Activated CD8-positive, alpha-beta memory T cell treated with anti-CD3 and anti-CD28 coated beads for 36 hours (primary cell): ENCODE measurements at regions not wholly inside any gene's neighbourhood (a gene's known extent, or its start where the extent isn't known, plus 50 kb on each side); places are given as distances from the start of the nearest gene placed in this dataset.

Experiments
- CTCF ChIA-PET: fragments of 350-600 bp; sonication (Branson Sonifier 250); formaldehyde crosslinking; loops from one replicate; lab custom pipeline; 2021; ENCODE audit warnings: antibody characterized with exemption; lab: Charles Lee
- POLR2A ChIA-PET: fragments of 350-600 bp; sonication (Branson Sonifier 250); formaldehyde crosslinking; loops from one replicate; lab custom pipeline; 2021; ENCODE audit warnings: antibody characterized with exemption; lab: Charles Lee

DNA sequence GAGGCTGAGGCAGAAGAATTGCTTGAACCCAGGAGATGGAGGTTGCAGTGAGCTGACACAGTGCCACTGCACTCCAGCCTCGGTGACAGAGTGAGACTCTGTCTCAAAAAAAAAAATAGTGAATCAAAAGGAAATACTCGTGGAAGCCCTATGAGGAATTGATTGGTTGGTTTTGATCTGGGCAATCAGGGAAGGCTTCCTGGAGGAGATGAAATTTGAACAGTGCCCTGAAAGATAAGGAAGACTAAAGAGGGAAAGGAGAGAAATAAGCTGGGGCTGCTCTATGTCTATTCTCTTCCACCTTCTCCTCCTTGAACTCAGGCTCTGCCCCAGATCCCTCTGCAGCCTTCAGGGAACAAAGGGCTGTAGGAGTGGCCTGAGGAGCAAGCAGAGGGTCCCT, 54.1 kb downstream of the IRF2BPL start:
- POLR2A ChIA-PET: interaction anchor here (1.0 kb wide), 1 partner anchor 12 kb away, joined by 3 read pairs; no protein-coding TSS in a partner anchor
- CTCF ChIA-PET: interaction anchor here (1.8 kb wide), 1 partner anchor 13 kb away, joined by 5 read pairs; no protein-coding TSS in a partner anchor

DNA sequence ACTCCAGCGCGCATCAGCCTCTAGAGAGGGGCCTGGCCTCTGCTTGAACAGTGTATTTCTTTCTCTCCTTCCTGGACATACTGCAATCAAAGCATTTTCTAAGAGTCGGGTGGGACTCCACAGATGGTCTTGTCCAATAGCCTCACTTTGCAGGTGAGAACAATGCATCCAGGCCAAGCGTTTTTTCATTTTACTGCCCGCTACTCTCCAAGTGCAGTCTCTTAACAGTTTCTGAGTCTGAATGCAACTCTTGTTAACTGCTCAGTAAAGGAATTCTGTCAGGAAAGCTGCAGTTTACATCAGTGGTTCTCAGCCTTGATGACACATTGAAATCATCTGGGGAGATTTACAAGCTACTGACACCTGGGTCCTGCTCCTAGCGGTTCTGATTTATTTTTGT, 57.0 kb downstream of the IRF2BPL start:
- CTCF ChIA-PET: no interaction called here
- POLR2A ChIA-PET: no interaction called here

DNA sequence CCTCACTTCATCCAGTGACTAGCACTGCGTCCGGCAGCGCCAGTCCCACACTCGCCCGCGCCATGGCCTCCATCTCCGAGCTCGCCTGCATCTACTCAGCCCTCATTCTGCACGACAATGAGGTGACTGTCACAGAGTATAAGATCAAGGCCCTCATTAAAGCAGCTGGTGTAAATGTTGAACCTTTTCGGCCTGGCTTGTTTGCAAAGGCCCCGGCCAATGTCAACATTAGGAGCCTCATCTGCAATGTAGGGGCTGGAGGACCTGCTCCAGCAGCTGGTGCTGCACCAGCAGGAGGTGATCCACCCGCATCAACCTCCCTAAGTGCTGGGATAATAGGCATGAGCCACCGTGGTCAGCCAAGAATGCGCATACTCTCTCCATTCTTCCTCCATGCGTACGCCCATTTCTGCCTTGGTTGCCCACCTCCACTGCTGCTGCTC, 59.9 kb downstream of the IRF2BPL start:
- ChIA-PET POLR2A (no interaction called here), CTCF (interaction anchor here (0.6 to 1.2 kb wide), 2 partner anchors 23 to 56 kb away, joined by 3 to 4 read pairs; no protein-coding TSS in a partner anchor)

DNA sequence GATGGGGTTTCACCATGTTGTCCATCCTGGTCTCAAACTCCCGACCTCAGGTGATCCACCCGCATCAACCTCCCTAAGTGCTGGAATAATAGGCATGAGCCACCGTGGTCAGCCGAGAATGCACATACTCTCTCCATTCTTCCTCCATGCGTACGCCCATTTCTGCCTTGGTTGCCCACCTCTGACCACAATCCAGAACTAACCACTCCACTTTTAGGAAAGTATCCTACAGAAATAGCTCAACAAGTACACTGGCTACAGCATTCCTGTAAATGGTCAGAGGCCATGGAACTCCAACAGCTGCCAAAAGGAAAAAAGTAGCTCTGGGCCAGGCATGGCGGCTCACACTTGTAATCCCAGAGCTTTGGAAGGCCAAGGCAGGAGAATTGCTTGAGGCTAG, 60.7 kb downstream of the IRF2BPL start:
- POLR2A ChIA-PET: no interaction called here
- CTCF ChIA-PET: interaction anchor here (0.6 kb wide), 1 partner anchor 51 kb away, joined by 5 read pairs; no protein-coding TSS in a partner anchor

DNA sequence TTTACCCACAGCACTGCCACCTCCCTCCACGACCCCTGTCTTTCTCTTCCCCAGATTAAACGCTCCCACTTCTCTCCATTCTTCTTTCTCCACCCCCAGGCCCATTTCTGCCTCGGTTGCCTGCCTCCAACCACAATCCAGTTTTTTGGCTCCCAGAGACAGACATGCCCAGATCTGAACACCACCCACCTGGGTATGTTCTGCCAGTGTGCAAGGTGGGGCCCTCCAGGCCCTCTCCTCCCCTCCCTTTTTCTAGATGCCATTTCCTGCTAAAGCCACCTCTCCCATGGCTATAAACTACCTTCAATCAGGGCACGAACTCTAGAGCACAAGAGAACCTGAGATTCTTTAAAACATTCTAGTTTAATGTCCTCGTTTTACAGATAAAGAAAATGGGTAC, 63.3 kb downstream of the IRF2BPL start:
- ChIA-PET POLR2A (no interaction called here), CTCF (no interaction called here)

DNA sequence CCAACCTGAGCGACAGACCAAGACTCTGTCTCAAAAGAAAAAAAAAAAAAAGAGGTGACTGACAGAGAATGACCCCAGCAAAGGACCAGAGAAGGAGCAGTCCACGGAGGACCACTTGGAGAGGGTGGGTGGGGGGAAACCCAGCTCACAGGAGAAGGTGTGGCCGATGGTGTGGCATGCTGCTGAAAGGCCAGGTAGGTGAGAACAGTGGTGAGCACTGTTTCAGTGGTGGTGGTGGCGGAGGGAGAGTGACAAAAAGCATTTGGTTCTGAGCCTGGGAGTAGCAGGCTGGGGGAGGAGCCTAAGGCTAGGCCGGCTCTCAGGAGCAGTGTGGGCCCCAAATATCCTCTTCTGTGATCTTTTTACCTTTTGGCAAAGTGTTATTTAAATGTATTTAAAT, 63.8 kb downstream of the IRF2BPL start:
- POLR2A ChIA-PET: no interaction called here
- CTCF ChIA-PET: no interaction called here

DNA sequence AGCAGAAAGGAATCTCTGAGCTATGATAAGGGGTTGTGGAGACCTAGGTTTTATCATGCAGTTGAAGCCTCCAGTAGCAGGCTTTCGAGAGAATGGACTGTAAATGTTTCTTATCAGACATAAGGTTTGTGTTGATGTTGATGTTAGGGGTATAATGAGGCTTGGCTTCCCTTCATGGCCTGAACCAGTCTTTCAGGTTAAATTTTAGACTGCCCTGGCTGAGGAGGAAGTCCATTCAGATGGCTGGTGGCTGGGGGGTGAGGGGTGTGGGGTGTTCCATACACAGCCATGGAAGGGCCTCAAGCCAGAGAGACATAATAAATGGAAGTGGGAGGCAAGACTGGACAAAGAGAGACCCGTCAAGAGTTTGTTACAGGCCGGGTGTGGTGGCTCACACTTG, 65.1 kb downstream of the IRF2BPL start:
- ChIA-PET CTCF (interaction anchor here (1.7 to 2.1 kb wide), 2 partner anchors 16 to 64 kb away, joined by 5 to 8 read pairs; no protein-coding TSS in a partner anchor), POLR2A (no interaction called here)

DNA sequence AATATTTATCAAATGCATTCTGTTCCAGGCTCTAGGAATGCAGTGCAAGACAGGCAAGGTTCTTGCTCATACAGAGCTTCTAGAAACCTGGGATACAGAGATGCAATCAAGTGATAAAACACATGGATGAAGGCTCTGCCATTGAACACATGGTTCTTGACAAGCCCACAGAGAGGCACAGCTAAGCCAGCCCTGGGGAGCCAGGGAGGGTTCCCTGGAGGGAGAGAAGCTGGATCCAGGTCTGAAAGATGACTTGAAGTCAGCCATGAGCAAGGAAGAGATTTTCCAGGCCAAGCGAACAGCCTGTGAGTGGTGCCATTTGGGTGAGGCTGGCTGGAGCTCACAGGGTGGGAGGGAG, 66.2 kb downstream of the IRF2BPL start:
- ChIA-PET POLR2A (interaction anchor here (0.5 to 2.2 kb wide), 10 partner anchors 9 to 162 kb away, joined by 3 to 19 read pairs (median 4); no protein-coding TSS in a partner anchor), CTCF (interaction anchor here (0.6 to 2.2 kb wide), 13 partner anchors 13 to 151 kb away, joined by 3 to 11 read pairs (median 5); no protein-coding TSS in a partner anchor)

DNA sequence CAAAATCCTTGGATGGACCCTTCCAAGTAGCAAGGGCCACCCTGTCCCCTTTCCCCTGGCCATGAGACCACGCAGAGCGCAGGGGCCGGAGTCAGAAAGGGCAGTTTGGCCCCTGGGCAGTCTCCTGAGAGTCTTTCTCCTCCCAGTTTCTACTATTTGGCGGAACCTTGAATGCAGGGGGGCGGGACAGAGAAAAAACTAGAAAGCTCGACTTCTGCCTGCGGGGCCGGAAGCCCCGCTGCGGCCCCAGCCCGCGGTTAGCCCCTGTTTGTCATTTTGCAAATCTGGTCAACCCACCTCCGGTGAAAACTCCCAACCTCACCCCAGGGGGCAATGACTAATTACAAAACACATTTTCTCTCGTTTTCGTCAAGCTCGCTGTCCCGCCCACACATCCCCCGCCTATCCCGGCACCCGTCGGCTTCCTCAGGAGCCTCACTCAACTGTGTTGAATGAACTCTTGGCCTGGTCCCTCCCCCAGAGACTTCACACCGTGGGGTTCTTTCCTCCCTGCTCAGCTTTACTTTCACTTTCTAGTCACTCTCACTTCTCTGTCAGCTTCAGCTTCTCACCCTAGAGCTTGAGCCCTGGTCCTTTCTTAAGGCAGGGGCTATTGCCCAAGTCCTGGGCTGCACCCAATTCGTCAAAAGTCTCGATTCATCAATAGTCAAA, 66.7 kb downstream of the IRF2BPL start:
- POLR2A ChIA-PET: interaction anchor here (0.5 to 2.2 kb wide), 10 partner anchors 9 to 162 kb away, joined by 3 to 19 read pairs (median 4); no protein-coding TSS in a partner anchor
- CTCF ChIA-PET: interaction anchor here (0.7 to 2.2 kb wide), 13 partner anchors 14 to 151 kb away, joined by 3 to 11 read pairs (median 5); no protein-coding TSS in a partner anchor

DNA sequence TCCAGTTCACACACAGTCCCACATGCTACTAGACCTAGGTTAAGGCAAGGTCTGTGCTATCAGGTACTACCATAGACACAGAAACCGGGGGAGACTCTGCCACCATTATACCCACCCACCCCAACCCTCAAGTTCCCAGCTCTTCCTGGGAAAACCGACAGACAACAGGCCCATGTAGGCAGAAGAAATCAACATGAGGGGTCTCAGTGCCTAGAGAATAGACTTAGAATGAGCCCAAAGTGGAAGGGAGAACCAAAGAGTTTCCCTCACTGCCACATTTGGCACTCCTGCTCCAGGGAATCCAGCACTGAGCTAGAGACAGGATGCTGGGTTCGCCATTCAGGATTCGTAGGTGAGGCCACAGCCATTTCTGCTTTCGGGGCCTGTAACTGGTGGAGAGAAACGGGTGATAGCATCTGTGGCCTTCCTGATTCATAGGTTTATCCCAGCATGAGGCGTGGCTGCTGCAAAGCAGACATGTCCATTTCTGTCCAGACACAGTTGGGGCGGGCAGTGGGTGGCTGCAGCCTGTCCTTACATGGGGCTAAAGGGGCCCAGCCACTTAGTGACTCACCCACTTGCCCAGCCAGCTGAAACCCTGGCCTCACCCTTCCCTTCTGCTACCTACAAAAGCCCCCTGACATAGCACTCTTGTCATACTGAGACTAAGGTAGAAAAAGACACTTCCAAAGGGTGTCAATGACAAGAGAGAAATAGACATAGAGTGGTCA, 69.4 kb downstream of the IRF2BPL start:
- CTCF ChIA-PET: interaction anchor here (2.4 kb wide), 1 partner anchor 30 kb away, joined by 7 read pairs; no protein-coding TSS in a partner anchor
- POLR2A ChIA-PET: interaction anchor here (1.1 kb wide), 1 partner anchor 73 kb away, joined by 3 read pairs; no protein-coding TSS in a partner anchor

DNA sequence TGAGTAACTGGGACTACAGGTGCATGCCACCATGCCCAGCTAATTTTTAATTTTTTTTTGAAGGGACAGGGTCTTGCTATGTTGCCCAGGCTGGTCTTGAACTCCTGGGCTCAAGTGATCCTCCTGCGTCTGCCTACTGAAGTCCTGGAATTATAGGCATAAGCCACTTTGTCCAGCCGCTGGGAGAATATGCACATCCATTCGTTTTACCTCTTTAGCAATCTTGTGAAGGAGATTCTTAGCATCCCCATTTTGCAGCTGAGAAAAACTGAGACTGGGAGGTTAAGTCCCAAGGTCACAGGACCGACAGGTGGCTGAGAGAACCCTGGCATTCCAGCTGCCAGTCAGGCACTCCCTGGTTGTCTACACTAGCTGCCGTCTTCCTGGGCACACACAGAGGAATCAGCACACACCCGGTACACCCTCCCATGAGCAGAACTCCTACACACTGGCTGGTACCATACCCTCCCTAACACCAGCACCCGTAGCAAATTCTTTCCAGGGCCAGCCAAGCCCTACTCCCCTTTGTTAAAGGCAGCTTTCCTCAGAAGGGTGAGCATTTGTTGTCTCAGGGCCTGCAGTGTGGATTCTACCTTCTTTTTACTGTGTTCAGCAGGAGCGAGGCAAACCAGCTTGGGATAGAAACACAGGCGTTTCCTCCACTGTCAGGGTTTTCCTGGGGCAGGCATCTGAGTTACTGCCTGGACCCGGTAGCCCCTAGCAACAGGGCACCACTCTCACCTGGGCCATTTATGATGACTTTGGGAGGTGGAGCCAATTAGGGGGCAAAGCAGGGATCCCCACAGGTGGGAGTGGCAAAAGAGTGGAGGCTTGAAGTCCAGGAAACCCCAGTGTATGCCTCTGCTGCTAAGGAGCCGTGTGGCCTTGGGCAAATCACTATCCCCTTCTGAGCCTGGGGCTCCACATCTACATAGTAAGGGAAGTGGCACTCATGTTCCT, 70.2 kb downstream of the IRF2BPL start:
- ChIA-PET CTCF (interaction anchor here (0.6 to 2.4 kb wide), 3 partner anchors 11 to 166 kb away, joined by 3 to 7 read pairs (median 3); no protein-coding TSS in a partner anchor), POLR2A (interaction anchor here (1.0 to 1.1 kb wide), 3 partner anchors 20 to 74 kb away, joined by 3 to 8 read pairs (median 4); no protein-coding TSS in a partner anchor)

DNA sequence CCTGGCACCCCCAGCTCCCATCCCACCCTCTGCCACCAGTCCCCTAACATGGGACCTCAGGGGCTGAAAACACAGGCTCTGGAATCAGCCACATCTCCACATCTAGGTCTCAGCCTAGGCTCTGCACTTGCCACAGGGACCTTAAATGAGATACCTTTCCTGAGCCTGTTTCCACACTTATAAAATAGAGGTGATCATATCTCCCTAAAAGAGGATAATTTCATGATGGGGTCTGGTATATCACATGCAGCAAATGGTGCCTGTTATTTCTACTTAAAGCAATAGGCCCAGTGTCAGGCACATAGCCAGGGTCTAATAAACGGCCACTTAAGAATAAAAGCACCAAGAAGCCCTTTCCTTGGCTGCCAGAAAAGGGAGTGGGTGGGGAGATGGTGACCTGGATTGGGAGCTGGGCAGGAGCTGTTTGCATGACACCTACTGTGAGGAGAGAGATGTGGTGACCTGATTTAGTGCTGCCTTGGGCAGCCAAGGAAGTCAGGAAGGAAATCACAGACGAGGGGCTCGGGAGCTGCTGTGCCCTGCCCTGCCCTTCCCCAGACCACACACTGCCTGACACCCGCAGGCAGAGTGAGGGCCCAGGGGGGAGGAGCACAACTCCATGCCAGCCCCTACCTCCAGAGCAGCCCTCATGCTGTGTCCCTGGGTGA, 71.2 kb downstream of the IRF2BPL start:
- CTCF ChIA-PET: interaction anchor here (0.6 to 1.4 kb wide), 2 partner anchors 12 to 167 kb away, joined by 3 read pairs; no protein-coding TSS in a partner anchor
- POLR2A ChIA-PET: interaction anchor here (1.0 kb wide), 2 partner anchors 21 to 70 kb away, joined by 4 to 8 read pairs; no protein-coding TSS in a partner anchor

DNA sequence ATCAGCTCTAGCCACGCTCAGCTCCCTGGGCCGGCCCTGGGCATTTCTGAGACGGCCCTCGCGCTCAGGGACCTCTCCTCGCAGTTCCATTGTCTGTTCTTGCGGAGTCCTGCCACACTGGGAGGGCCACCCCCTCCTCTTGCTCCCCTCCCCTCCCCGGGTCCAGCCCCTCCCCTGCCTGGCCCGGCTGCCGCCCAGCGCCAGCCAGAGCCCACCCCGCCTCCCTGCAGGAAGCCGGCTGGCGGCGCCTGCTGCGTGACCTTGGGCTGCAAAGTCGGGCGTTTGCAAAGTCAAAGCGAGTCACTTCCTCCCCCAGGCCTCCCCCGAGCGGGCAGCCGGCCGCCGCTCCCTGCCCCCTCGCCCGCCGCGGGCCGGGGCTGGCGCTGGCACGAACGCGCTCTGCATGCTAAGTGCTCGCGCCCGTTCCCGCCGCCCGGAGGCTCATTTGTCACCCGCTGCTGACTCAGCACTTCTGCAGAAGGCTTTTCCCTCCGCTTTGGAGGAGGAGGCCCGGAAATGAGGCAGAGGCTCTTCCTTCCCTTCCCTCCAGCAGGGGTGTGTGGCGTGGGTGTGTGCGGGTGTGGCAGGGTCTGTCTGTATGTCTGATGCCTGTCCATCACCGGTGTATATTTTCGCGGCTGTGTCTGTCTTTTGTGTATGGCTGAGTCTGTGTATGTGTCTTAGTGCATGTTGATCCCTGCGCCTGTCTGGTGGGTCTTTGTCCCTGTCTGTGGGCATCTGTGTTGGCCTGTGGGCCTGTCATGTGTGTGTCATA, 72.0 kb downstream of the IRF2BPL start:
- POLR2A ChIA-PET: interaction anchor here (1.0 to 1.3 kb wide), 4 partner anchors 9 to 71 kb away, joined by 4 to 8 read pairs (median 5); partner anchors contain the start of gene IRF2BPL
- CTCF ChIA-PET: interaction anchor here (1.0 to 2.1 kb wide), 5 partner anchors 9 to 168 kb away, joined by 3 to 6 read pairs (median 4); no protein-coding TSS in a partner anchor

DNA sequence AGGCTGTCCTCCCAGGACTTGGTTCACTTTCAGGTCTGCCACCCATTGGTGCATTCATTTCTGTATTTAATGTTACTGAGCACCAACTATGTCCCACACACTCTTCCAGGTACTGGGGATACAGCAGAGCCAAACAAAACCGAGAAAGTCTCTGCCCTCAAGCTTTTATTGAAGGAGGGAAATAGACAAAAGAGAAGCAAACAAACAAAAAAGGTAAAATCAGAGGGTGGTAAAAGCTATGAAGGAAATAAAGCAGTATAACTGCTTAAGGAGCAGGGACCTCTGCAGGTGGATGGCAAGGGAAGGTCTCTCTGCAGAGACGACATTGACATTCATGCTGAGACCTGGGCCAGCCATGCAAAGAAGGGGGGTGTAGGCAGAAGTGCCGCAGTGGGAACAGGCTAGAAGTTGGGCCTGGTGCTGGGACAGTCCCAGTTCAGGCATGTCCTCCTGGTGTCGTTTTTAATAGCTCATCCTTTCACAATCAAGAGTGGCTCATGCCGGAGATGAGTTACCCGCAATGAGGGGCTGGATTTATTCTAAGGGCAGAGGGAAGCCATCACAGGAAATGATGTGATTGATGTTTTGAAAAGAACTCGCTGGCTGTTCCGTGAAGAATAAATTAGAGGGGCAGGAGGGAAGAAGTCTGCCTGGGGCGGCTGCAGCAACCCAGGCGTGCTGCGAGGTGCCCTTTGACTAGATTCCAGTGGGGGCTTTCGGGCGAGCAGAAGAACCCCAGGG, 72.8 kb downstream of the IRF2BPL start:
- CTCF ChIA-PET: interaction anchor here (0.9 to 2.1 kb wide), 7 partner anchors 8 to 97 kb away, joined by 3 to 6 read pairs (median 4); no protein-coding TSS in a partner anchor

DNA sequence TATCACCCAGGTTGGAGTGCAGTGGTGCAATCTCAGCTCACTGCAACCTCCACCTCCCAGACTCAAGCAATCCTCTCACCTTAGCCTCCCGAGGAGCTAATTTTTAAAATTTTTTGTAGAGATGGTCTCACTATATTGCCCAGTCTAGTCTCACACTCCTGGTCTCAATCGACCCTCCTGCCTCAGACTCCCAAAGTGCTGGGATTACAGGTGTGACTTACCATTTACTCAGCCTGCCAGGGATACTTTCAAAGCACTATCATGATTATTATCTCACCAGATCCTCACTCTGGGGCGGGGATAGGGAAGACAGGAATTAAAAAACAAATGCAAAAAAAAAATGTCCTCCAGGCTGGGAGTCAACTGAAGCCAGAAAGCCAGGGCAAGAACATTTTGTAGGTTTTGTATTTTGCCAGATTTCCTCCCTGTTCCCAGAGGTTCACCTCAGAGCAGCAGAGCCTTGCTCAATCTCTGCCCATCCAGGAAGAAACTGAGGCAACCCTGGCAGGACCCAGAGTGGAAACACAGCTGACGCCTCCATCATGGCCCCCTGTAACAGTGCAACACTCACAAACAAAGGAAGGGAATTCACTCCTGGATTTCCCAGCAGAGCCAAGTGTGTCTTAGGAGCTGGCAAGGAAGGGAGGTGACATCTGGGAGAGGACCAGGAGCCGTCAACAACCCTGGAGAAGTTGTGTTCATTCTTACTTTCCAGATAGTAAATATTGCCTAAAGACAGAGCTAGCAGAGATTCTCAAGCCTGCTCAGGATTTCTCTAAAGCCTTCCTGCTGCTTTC, 73.9 kb downstream of the IRF2BPL start:
- ChIA-PET CTCF (interaction anchor here (1.1 to 2.1 kb wide), 3 partner anchors 23 to 98 kb away, joined by 3 to 6 read pairs (median 5); no protein-coding TSS in a partner anchor), POLR2A (interaction anchor here (1.3 kb wide), 1 partner anchor 73 kb away, joined by 8 read pairs; the partner anchor contains the start of gene IRF2BPL)

More for the DNA sequence above, 72.8 kb downstream of the IRF2BPL start:
- POLR2A ChIA-PET: interaction anchor here (1.0 to 1.3 kb wide), 4 partner anchors 8 to 72 kb away, joined by 4 to 8 read pairs (median 5); partner anchors contain the start of gene IRF2BPL
